GM12873 (cell line): ENCODE measurements at regions not wholly inside any gene's neighbourhood (a gene's known extent, or its start where the extent isn't known, plus 50 kb on each side); places are given as distances from the start of the nearest gene placed in this dataset.

ENCODE experiments used
- TF ChIP-seq, protein P1 (sequence below): IDR thresholded peaks from 2 replicates; pipeline ENCODE4 v1.5.1; 2012; ENCODE audit warnings: low read depth, mild to moderate bottlenecking, moderate library complexity, low read length, control low read depth; ENCODE audit not compliant: insufficient read depth; ENCODE audit errors: missing control alignments

DNA sequence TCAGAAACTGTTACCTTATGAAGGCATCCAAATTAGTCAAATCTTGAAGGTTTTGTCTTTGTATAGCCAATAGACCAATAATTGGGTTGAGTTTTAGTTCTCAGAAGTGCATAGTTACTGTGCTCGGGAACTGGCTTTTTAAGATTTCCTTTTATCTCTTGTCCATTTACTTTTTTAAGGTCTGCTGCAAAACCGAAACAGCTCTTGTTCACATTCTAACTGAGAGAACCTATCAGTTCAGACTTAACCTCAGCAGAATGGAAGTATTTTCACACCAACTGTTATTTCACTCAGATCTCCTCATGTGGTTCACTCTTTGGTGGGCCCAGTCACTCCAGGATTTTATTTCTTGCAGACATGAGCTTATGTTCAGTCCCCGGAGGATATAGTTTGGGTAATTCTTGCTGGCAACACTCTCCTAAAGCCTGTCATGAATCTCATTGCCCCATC lies 55.5 kb downstream of the TPBG start:
- TF ChIP-seq, protein P1, sequence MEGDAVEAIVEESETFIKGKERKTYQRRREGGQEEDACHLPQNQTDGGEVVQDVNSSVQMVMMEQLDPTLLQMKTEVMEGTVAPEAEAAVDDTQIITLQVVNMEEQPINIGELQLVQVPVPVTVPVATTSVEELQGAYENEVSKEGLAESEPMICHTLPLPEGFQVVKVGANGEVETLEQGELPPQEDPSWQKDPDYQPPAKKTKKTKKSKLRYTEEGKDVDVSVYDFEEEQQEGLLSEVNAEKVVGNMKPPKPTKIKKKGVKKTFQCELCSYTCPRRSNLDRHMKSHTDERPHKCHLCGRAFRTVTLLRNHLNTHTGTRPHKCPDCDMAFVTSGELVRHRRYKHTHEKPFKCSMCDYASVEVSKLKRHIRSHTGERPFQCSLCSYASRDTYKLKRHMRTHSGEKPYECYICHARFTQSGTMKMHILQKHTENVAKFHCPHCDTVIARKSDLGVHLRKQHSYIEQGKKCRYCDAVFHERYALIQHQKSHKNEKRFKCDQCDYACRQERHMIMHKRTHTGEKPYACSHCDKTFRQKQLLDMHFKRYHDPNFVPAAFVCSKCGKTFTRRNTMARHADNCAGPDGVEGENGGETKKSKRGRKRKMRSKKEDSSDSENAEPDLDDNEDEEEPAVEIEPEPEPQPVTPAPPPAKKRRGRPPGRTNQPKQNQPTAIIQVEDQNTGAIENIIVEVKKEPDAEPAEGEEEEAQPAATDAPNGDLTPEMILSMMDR, result no peak

DNA sequence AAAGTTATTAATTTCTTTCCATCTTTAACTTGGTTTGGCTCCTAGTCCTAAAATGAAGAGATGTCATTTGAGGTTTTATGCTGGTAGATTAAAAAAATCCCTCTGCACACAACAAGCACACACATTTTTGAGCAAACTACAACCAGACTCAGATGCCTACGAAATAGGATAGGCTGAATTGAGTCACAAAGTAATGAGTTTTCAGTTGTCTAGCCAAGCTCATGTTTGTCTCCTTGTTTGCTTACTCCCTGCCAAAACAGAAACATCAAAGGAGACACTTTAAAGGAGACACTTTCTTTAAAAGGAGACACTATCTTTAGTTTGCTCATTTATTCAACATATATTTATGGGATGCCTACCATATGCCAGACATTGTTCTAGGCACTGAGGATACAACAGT lies 56.2 kb downstream of the TPBG start:
- TF ChIP-seq, protein P1, result no peak

DNA sequence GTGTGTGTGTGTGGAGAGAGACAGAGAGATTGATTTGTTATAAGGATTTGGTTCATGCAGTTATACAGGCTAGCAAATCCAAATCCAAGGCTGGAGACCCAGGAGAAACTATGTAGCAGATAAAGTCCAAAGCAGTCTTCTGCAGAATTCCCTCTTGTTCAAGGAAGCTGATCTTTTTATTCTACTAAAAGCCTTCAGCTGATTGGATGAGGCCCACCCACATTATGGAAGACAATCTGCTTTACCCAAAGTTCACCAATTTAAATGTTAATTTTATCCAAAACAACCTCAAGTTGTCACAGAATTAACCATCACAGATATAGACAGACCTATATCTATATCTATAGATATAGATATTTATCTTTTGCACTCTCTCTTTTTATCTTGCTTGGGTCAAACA lies 67.0 kb downstream of the TPBG start:
- TF ChIP-seq, protein P1, result no peak

- TF ChIP-seq, protein P1, result no peak
Observed at GRCh38 chr6:82436740-82437139, 73.1 kb downstream of the TPBG start.

GRCh38 chr6:82437701-82438100 lies 74.1 kb downstream of the TPBG start:
- TF ChIP-seq, protein P1, result no peak

DNA sequence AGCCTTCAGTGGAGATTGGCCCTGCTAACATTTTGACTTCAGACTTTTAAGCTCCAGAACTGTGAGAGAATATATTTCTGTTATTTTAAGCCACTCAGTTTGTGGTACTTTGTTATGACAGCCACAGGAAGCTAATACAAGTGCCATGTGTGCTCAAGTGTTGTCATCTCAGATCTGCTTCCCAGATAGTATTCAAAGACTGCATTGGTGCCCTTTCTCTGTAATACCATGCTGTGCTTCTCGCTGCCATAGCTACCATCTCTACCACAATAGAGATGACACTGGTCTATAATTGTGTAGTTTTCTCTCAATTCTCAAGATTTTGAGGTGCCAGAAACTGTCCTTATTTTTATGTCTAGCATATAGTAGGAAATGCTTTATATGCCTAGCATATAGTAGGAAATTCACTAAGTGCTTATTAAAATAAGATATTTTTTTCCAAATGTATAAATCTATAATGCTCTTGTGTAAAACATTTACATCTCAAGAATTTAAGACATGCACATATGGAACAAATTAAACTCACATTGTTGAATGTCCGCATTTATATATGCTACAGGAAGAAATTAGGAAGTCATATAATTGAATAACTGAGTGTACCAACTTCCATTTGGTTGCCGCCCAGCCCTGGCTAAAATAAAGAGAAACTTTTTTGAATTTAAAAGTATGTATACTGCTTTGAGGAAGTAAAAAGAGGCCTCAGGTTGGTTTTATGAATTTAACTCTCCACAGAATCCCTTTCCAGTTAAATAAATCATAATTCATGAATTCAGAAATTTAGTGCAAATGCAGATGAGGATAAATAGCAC lies 77.6 kb downstream of the TPBG start:
- TF ChIP-seq, protein P1, result no peak

DNA sequence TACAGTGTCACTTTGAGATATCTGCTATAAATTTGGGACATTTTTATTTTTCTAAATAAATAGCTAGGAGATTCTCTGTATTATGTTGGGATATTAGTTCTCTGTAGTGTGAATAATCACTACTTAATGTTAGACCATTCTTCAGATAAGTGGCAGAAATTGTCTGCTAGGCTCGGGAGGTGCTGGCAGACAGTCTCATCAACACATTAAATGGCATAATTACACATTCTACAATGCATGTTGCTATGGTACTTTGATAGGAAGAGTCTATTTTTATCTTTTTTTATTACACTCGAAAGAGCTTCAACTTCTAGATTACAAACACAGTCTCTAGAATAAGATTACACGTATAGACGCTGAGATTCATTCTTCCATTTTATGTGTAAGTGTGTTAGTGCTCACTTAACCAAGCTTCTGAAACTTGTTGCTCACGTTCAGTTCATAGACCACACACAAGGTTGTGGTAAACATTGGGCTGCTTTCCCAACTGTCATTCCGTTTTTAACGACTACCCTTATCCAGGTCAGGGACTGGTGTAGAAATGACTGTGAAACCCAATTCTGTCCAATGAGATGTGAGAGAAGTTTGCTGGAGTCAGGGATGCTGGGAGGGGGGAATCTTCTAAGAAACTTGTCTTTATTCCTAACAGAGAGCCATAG lies 78.6 kb downstream of the TPBG start:
- TF ChIP-seq, protein P1, result no peak
